Loucy (cell line): ENCODE measurements at regions not wholly inside any gene's neighbourhood (a gene's known extent, or its start where the extent isn't known, plus 50 kb on each side); places are given as distances from the start of the nearest gene placed in this dataset.

Source experiments
- H2AFZ ChIP-seq: fragments of 200-600 bp; sonication (generic); 2 replicates; pipeline ENCODE4 v1.6.0; 2016; ENCODE audit warnings: antibody characterized with exemption, mild to moderate bottlenecking, low read length, moderate library complexity
- H3F3A ChIP-seq: fragments of 200-600 bp; 2 replicates; pipeline ENCODE4 v1.6.0; 2016; ENCODE audit warnings: antibody characterized with exemption, low read depth, mild to moderate bottlenecking
- H3K27me3 ChIP-seq: fragments of 200-600 bp; sonication (generic); 2 replicates; pipeline ENCODE4 v1.6.1; 2014; ENCODE audit warnings: low read length, mild to moderate bottlenecking; ENCODE audit not compliant: insufficient read depth, poor library complexity, severe bottlenecking
- H3K36me3 ChIP-seq: fragments of 200-600 bp; sonication (generic); 2 replicates; pipeline ENCODE4 v1.6.1; 2016; ENCODE audit warnings: low read length; ENCODE audit not compliant: insufficient read depth
- H3K4me1 ChIP-seq: fragments of 200-600 bp; sonication (generic); 2 replicates; pipeline ENCODE4 v1.5.1; 2014; ENCODE audit warnings: low read length, mild to moderate bottlenecking; ENCODE audit not compliant: insufficient read depth, poor library complexity, severe bottlenecking
- H3K4me2 ChIP-seq: fragments of 200-600 bp; sonication (generic); 2 replicates; pipeline ENCODE4 v1.6.0; 2014; ENCODE audit warnings: antibody characterized with exemption, low read length, low read depth, mild to moderate bottlenecking; ENCODE audit not compliant: poor library complexity, severe bottlenecking
- H3K4me3 ChIP-seq: fragments of 200-600 bp; sonication (generic); 2 replicates; pipeline ENCODE4 v1.5.1; 2014; ENCODE audit warnings: low read length, mild to moderate bottlenecking, mixed read lengths; ENCODE audit not compliant: poor library complexity, severe bottlenecking
- H3K79me2 ChIP-seq: fragments of 200-600 bp; sonication (generic); 2 replicates; pipeline ENCODE4 v1.6.1; 2014; ENCODE audit warnings: low read length; ENCODE audit not compliant: insufficient read depth
- H3K9ac ChIP-seq: fragments of 200-600 bp; sonication (generic); 2 replicates; pipeline ENCODE4 v1.6.0; 2014; ENCODE audit warnings: mild to moderate bottlenecking, low read depth, low read length, moderate library complexity; ENCODE audit not compliant: poor library complexity, severe bottlenecking
- H3K9me2 ChIP-seq: fragments of 200-600 bp; sonication (generic); replicated peaks from 2 replicates; pipeline ENCODE4 v1.6.1; 2016; ENCODE audit warnings: low read depth, low read length, mixed read lengths
- H3K9me3 ChIP-seq: fragments of 200-600 bp; sonication (generic); 2 replicates; pipeline ENCODE4 v1.6.1; 2014; ENCODE audit warnings: mild to moderate bottlenecking, antibody characterized with exemption, low read length, low read depth; ENCODE audit not compliant: insufficient read depth
- H4K20me1 ChIP-seq: fragments of 200-600 bp; sonication (generic); 2 replicates; pipeline ENCODE4 v1.6.0; 2014; ENCODE audit warnings: antibody characterized with exemption, low read length, mild to moderate bottlenecking; ENCODE audit not compliant: insufficient read depth, poor library complexity, severe bottlenecking
- CTCF ChIP-seq: fragments of 200-600 bp; sonication (generic); conservative IDR thresholded peaks from 2 replicates; pipeline ENCODE4 v1.5.1; 2014; ENCODE audit warnings: mild to moderate bottlenecking, antibody characterized with exemption, low read length
- EZH2phosphoT487 ChIP-seq: fragments of 200-600 bp; IDR thresholded peaks from 2 replicates; pipeline ENCODE4 v1.6.1; 2018; ENCODE audit warnings: antibody characterized with exemption, mild to moderate bottlenecking, moderate library complexity, borderline replicate concordance

- Histone ChIP-seq H3F3A (no peaks in the 10 kb centered on the region), H3K79me2 (no peaks in the 10 kb centered on the region), H3K9me3 (no peaks in the 10 kb centered on the region), H2AFZ (no peak overlapping the region), H3K36me3 (no peaks in the 10 kb centered on the region), H3K4me2 (no peak overlapping the region), H3K27me3 (no peaks in the 10 kb centered on the region), H3K9me2 (no peaks in the 10 kb centered on the region), H3K9ac (no peak overlapping the region), H3K4me3 (no peak overlapping the region), H4K20me1 (no peaks in the 10 kb centered on the region), H3K4me1 (no peaks in the 10 kb centered on the region)
- TF ChIP-seq EZH2phosphoT487 = no peak
- TF ChIP-seq CTCF = no peak
Observed at GRCh38 chrX:17262123-17262522, 112.9 kb upstream of the NHS start.

GRCh38 chrX:17266136-17266535 lies 108.9 kb upstream of the NHS start:
- Histone ChIP-seq H2AFZ (no peak overlapping the region), H3K4me1 (no peaks in the 10 kb centered on the region), H3K9ac (no peak overlapping the region), H3F3A (no peaks in the 10 kb centered on the region), H3K79me2 (no peaks in the 10 kb centered on the region), H4K20me1 (no peaks in the 10 kb centered on the region), H3K27me3 (no peaks in the 10 kb centered on the region), H3K4me2 (no peak overlapping the region), H3K36me3 (no peaks in the 10 kb centered on the region), H3K4me3 (no peak overlapping the region), H3K9me3 (no peaks in the 10 kb centered on the region), H3K9me2 (no peaks in the 10 kb centered on the region)
- no peak for TF ChIP-seq CTCF
- no peak for TF ChIP-seq EZH2phosphoT487

- Histone ChIP-seq H3K36me3 (no peaks in the 10 kb centered on the region), H2AFZ (no peak overlapping the region), H3F3A (no peaks in the 10 kb centered on the region), H3K79me2 (no peaks in the 10 kb centered on the region), H4K20me1 (no peaks in the 10 kb centered on the region), H3K4me2 (no peak overlapping the region), H3K4me3 (no peak overlapping the region), H3K9me2 (no peaks in the 10 kb centered on the region), H3K9me3 (no peaks in the 10 kb centered on the region), H3K27me3 (no peaks in the 10 kb centered on the region), H3K9ac (no peak overlapping the region), H3K4me1 (no peaks in the 10 kb centered on the region)
- TF ChIP-seq CTCF (no peak), EZH2phosphoT487 (no peak)
Observed at GRCh38 chrX:17278961-17279360, 96.0 kb upstream of the NHS start.
